Posterior vena cava (tissue), 2 donors: ENCODE measurements at regions not wholly inside any gene's neighbourhood (a gene's known extent, or its start where the extent isn't known, plus 50 kb on each side); places are given as distances from the start of the nearest gene placed in this dataset.
"Not testable (repeated sequence)": the region's sequence is repeated elsewhere in the genome, so short reads cannot be mapped to it uniquely, and the experiment has no call there.

Source experiments
- DNase-seq: peaks from one replicate; pipeline ENCODE4 v3.0.0-alpha.2; 2020; ENCODE audit warnings: low spot score
- intact Hi-C, 2 donors: fragments of 100-400 bp; cut with DNase I; formaldehyde crosslinking; loops; one replicate each; pipeline versions ENCODE4 v1.14.1 to v1.14.2; 2022 to 2023
- donor health status: DM: yes; HTN: yes; CAD: no.
- donor health status: DM: yes; HTN: yes; CAD: no.

DNA sequence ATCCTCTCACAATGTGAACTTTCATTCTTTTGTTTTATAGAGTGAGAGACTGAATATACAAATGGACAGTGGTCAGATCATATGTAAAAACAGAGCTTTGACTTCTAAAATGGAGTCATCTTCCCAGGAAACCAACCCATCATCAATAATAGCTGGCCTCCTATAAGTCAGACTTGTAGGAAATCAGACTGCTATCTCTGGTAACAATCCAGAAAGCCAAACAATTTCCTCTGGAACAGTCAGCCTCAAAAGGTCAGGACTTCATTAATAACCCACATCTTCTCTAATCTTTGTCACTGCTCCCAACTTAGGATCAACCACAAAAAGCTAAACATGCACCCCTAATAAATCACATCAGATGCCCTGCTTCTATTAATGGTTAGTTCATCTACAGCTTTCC lies 227.9 kb upstream of the G2E3 start:
- intact Hi-C loops, result no loop called here
- DNase-seq, result no peak

GRCh38 chr14:30332374-30332773 lies 226.6 kb upstream of the G2E3 start:
- no peak for DNase-seq
- intact Hi-C loops, result no loop called here

GRCh38 chr14:30333934-30334333 lies 225.0 kb upstream of the G2E3 start:
- intact Hi-C loops, result no loop called here
- DNase-seq, result no peak

- intact Hi-C loops, result no loop called here
- DNase-seq, result no peak
Measured at GRCh38 chr14:30337456-30337855, 221.5 kb upstream of the G2E3 start.

DNA sequence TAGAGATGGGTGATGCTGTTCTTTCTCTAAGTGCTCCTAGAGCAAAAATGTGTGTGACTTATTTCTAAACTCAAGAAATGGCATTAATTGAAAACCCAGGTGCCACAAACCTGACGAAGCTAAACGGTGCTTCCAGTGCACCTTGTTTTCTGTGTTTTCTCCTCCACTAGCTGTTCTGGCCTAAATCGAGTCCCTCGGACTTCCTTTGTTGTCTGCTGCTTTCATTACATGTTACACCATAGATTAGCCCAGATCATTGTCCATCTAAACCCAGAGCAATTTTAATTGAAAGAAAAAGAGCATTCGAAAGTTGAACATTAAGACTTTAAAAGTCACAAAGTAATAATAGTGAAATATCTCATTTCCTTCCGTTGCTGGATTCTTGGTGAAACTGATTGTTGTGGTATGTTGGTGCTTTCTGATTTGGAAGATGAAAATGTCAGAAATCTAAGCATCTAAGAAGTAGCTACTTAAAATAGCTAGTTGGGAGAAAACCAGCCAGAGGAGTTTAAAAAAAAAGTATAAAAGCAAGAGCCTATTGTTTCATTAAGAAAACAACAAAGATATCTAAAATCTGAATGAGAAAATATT lies 219.6 kb upstream of the G2E3 start:
- no peak for DNase-seq
- intact Hi-C loops, result no loop called here

DNA sequence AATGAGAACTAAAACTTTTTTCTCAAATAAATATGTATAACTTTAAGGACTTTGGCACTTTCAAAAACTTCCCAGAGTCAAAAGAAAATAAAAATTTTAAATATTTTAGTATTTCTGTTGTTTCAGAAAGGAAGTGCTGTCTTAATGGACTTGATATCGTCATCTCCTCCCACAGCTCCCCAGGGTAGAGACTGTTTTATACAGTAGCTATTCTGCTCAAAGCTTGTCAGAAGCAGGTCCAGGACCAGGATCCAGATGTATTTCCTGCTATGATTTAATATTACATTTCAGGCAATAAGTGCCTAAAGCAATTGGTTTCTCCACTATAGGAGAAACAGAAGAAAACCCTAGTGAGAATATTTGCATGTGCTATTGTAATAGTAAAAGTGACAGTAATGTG lies 218.5 kb upstream of the G2E3 start:
- no peak for DNase-seq
- intact Hi-C loops, result no loop called here

DNA sequence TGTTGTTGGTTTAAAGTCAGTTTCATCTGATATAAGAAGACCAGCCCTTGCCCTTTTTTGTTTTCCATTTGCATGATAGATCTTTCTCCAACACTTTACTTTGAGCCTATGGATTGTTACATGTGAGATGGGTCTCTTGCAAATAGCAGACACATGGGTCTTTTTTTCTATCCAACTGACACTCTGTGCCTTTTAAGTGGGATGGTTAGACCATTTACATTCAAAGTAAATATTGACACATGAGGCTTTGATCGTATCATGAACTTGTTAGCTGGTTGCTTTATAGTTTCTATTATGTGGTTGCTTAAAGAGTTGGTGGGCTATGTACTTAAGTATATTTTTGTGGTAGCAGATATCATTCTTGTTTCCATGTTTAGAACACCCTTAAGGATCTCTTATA lies 213.4 kb upstream of the G2E3 start:
- no peak for DNase-seq
- intact Hi-C loops, result no loop called here

DNA sequence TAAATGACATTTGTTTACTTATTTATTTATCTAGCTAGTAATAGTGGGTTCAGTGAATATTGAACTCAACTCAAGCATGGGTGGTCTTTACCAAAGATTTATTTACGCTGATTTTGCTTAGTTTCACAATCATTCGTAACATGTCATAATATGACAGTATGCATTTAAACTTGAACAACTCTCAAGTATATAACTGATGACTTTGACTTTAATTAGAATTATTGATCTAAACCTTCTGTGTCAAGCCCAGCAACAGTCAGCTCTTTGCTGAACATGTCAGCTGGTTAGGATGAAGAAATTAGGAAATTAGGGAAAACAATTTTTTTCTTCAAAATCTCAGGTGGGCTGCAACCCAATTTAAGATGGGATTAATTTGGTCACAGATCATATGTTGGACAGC lies 210.5 kb upstream of the G2E3 start:
- DNase-seq, result no peak
- intact Hi-C loops, result no loop called here

DNA sequence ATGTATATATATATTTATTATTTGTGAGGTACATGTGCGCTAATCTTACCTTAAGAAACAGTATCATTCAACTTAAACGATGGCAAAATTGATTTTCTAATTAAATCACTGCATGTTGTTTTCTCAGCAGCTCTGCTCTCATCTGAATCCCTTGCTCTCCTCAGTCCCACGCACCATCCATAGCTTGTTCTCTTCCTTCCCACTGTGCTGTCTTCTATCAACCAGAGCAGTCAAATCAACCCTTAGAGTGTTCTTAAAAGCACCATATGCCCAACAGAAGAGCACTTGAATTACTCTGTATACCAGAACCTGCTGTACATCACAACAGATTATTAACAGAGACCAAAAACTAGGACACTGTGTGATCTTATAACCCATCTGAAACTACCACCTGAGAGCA lies 209.4 kb upstream of the G2E3 start:
- DNase-seq, result no peak
- intact Hi-C loops, result no loop called here

DNA sequence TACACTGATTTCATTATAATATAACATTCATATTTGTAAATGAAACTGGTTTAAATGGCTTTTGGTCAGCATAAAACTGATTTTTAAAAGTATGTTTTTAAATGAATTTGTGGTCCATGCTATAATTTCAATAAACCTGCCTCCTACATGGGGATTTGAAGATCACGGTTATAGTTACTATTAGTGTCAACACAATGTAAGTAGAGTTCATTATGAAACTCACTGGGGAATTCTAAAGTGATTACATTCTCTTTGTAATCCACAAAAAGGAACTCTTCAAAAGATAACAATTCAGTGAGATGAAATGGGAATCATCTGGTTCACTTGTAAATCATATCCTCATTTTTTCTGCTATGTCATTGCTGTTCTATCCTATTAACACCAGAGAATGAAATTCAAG lies 204.5 kb upstream of the G2E3 start:
- no peak for DNase-seq
- intact Hi-C loops, result no loop called here

GRCh38 chr14:30355431-30355913 lies 203.5 kb upstream of the G2E3 start:
- DNase-seq, result no peak
- intact Hi-C loops, result no loop called here

DNA sequence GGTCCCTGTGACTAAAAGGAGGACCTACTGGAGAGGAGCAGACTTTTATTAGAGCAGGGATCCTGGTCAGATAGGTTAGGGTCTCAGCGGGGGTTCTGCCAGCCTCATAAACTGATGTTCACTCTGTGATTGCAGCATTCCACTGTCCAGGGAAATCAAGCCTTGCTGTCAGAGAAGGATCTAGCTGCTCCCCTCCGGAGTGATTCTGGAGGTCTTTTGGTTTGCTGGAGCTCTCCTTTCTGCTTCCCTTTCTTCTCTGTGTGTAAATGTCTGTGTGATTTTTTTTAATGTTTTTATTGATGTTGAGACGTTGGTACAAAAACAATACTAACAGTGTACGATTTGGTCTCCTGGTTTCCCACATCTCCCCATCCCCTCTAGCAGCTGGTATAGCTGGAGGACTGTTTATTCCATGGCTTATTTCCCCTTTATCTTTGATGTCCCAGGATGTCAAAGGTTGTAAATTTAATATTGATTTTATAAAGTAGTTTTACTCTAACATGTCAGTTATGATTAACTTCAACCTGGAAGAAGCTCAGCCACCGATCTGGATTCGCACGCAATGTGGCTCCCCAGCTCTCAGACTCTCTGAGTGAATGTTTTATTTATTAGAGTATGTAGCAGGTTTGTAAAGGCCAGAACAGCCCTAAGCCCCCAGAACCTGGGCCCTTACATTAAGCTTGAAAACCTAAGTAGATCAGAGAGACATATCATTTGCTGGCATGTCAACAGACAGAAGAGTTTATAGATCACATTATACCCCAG lies 202.3 kb upstream of the G2E3 start:
- intact Hi-C loops, result no loop called here
- no peak for DNase-seq

DNA sequence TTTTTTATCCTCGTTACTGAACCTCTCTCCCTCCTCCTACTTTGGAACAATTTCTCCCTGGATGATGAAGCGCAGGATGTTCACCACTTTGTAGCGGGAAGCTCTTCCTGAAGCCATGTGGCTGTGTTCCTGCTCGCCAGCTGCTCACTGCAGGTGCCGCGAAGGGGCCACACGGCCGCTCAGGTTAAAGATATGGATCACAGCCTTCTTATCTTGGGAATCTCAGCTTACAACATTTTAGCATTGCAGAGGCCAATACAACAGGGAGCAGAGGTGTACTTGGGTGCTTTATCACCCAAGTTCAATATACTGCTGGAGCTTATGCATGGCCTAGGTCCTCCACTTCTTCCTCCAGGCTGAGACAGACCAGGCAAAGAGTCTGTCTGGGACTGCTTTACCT lies 201.2 kb upstream of the G2E3 start:
- no peak for DNase-seq
- intact Hi-C loops, result no loop called here

- no peak for DNase-seq
- intact Hi-C loops, result no loop called here
Measured at GRCh38 chr14:30362369-30363218, 196.4 kb upstream of the G2E3 start.

- DNase-seq, intact Hi-C loops: not testable (repeated sequence)
Measured at GRCh38 chr14:30363219-30363880, 195.6 kb upstream of the G2E3 start.

GRCh38 chr14:30369502-30370180 lies 189.3 kb upstream of the G2E3 start:
- intact Hi-C loops, result no loop called here
- DNase-seq, result no peak

DNA sequence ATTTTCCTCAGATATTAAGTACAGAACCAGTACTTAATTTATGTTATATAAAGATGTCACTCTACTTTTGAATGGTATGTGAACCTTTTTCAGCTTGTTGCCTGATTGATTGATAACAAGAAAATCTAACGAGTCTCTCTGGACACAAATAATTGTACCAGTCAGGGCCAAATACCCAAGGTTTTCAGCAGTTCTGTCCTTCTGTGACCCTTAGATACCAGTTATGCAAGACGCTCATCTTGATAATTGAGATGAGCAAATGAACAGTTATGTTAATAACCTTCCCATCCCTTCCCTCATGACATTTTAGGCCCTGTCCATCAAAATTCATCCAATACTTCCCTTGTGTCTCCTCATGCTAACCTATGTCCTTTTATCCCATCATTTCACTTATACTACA lies 185.9 kb upstream of the G2E3 start:
- DNase-seq, result no peak
- intact Hi-C loops, result no loop called here

DNA sequence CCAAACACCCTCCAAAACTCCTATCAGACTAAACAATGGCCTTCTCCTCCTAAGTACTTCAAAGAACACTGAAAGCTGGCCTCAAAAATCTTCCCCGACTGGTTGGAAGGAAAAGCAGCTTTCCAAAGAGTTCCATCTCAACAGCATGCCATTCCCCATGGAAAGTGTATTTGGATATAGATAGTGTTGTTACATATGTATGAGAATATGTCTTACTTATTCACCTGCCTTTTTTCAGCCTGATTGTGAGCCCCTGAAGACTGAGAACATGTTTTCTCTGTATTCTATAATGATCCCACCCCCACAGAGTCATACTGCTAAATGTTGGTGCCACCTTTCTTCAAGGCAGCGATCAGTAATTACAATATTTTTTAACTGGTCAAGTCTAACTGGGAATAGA lies 185.4 kb upstream of the G2E3 start:
- intact Hi-C loops, result no loop called here
- no peak for DNase-seq

DNA sequence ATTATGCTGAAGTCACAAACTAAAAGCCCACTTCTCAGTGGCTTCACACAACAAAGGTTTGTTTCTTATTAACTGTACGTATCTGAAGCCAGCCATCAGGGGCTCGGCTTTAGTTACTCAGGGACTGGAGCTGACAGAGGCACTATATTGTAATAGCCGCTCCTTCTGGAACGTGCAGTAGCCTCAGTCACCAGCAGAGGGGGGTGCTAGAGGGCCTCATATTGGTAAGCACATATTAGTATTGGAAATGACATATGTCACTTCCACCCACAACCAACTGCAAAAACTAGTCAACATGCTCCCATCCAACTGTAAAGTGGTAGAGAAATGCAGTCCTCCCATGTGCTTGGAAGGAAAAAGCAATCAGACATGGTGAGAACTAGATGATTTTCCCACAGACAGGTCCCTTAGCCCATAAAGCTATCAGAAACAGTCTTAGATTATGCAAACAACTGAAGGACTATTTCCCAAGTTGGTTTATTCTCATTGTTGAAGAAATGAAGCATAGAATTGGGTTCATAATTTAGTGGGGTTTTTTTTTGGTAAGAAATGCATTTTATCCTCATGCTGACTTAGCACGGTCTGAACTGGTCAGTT lies 183.6 kb upstream of the G2E3 start:
- intact Hi-C loops, result no loop called here
- DNase-seq, result peak; percentile 83
